DND-41 (cell line): ENCODE measurements at regions not wholly inside any gene's neighbourhood (a gene's known extent, or its start where the extent isn't known, plus 50 kb on each side); places are given as distances from the start of the nearest gene placed in this dataset.

Experiments used
- EZH2 ChIP-seq: IDR thresholded peaks from 3 replicates; pipeline ENCODE4 v1.6.1; 2012; ENCODE audit warnings: borderline replicate concordance, low read depth, mild to moderate bottlenecking, moderate library complexity, low read length, inconsistent platforms; ENCODE audit not compliant: severe bottlenecking
- TF ChIP-seq, protein P1 (sequence below): IDR thresholded peaks from 2 replicates; pipeline ENCODE4 v1.5.1; 2012; ENCODE audit warnings: borderline replicate concordance, low read length, moderate library complexity, mild to moderate bottlenecking; ENCODE audit not compliant: poor library complexity, severe bottlenecking; ENCODE audit errors: extremely low read depth

DNA sequence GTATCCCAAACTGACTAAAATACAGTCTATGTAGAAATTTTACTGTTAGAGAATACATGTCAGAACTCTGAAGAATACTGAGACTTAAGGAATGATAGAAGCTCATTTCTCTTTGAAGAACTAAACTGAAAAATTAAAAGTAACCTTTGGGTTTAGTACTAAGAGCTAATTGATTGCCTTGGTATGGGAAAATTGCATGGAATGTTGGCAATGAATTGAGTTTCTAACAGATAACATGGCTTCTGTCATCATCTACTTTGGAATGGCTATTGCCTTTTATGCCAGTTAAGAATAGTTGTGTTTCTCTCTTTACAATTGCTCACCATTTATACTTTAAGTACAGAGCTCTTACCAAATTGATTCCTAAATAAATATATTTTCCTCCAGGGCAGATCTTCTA is 308.8 kb upstream of the SYT1 start:
- TF ChIP-seq, protein P1, sequence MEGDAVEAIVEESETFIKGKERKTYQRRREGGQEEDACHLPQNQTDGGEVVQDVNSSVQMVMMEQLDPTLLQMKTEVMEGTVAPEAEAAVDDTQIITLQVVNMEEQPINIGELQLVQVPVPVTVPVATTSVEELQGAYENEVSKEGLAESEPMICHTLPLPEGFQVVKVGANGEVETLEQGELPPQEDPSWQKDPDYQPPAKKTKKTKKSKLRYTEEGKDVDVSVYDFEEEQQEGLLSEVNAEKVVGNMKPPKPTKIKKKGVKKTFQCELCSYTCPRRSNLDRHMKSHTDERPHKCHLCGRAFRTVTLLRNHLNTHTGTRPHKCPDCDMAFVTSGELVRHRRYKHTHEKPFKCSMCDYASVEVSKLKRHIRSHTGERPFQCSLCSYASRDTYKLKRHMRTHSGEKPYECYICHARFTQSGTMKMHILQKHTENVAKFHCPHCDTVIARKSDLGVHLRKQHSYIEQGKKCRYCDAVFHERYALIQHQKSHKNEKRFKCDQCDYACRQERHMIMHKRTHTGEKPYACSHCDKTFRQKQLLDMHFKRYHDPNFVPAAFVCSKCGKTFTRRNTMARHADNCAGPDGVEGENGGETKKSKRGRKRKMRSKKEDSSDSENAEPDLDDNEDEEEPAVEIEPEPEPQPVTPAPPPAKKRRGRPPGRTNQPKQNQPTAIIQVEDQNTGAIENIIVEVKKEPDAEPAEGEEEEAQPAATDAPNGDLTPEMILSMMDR, result no peak
- no peak for TF ChIP-seq EZH2
